IMR-90 (cell line): ENCODE measurements at regions not wholly inside any gene's neighbourhood (a gene's known extent, or its start where the extent isn't known, plus 50 kb on each side); places are given as distances from the start of the nearest gene placed in this dataset.

ENCODE experiments used
- ATAC-seq: fragments of 200-7000 bp; cut with Tn5 transposase; 2 replicates; pipeline ENCODE4 v1.9.1; 2020; ENCODE audit warnings: low read depth, mild to moderate bottlenecking, moderate library complexity
- BruUV-seq: library from RNA; stranded (reverse); fragments of 400-500 nt; replicated peaks from 2 replicates; lab custom pipeline; 2021; lab: Mats Ljungman, UMichigan
- CTCF ChIA-PET: fragments of 300-600 bp; formaldehyde crosslinking; extraction: SDS; loops from one replicate; lab custom pipeline; 2021; ENCODE audit warnings: antibody characterized with exemption; lab: Yijun Ruan, JAX
- POLR2A ChIA-PET: fragments of 300-600 bp; sonication (Branson Sonifier 250); formaldehyde crosslinking; loops from one replicate; lab custom pipeline; 2022; ENCODE audit warnings: antibody characterized with exemption; ENCODE audit not compliant: unreplicated experiment; lab: Charles Lee
- DNase-seq: peaks from one replicate; pipeline ENCODE4 v3.0.0; 2013
- H2AFZ ChIP-seq: replicated peaks from 2 replicates; pipeline ENCODE3; 2013; ENCODE audit warnings: low read length, mild to moderate bottlenecking; ENCODE audit not compliant: poor library complexity
- H2AK5ac ChIP-seq: 2 replicates; pipeline ENCODE4 v1.6.1; 2013; ENCODE audit warnings: low read depth, low read length, inconsistent platforms
- H2AK9ac ChIP-seq: replicated peaks from 2 replicates; pipeline ENCODE3; 2013; ENCODE audit warnings: mild to moderate bottlenecking, low read depth, low read length, moderate library complexity; ENCODE audit not compliant: poor library complexity
- H2BK120ac ChIP-seq: 2 replicates; pipeline ENCODE4 v1.6.1; 2013; ENCODE audit warnings: low read depth, low read length, inconsistent platforms
- H2BK15ac ChIP-seq: 3 replicates; pipeline ENCODE4 v1.6.1; 2013; ENCODE audit warnings: low read depth, low read length, inconsistent platforms
- H2BK20ac ChIP-seq: 2 replicates; pipeline ENCODE4 v1.6.1; 2013; ENCODE audit warnings: low read depth, mild to moderate bottlenecking, inconsistent platforms, low read length, moderate library complexity
- H2BK5ac ChIP-seq: 2 replicates; pipeline ENCODE4 v1.6.1; 2013; ENCODE audit warnings: mild to moderate bottlenecking, low read depth, low read length, inconsistent platforms; ENCODE audit not compliant: poor library complexity, severe bottlenecking
- H3K14ac ChIP-seq: replicated peaks from 2 replicates; pipeline ENCODE4 v1.6.1; 2013; ENCODE audit warnings: low read depth, low read length, inconsistent platforms
- H3K18ac ChIP-seq: 2 replicates; pipeline ENCODE4 v1.6.1; 2013; ENCODE audit warnings: low read depth, low read length, control low read depth
- H3K23ac ChIP-seq: 2 replicates; pipeline ENCODE4 v1.6.1; 2013; ENCODE audit warnings: low read depth, low read length, inconsistent platforms
- H3K27ac ChIP-seq: 2 replicates; pipeline ENCODE4 v1.5.1; 2013; ENCODE audit warnings: mild to moderate bottlenecking, control low read depth, low read length; ENCODE audit not compliant: insufficient read depth
- H3K27me3 ChIP-seq: 2 replicates; pipeline ENCODE4 v1.6.1; 2013; ENCODE audit warnings: low read length; ENCODE audit not compliant: control insufficient read depth, insufficient read depth
- H3K36me3 ChIP-seq: 2 replicates; pipeline ENCODE4 v1.6.1; 2013; ENCODE audit warnings: low read length, mixed read lengths; ENCODE audit not compliant: control insufficient read depth, insufficient read depth
- H3K4ac ChIP-seq: 2 replicates; pipeline ENCODE4 v1.6.1; 2013; ENCODE audit warnings: low read depth, low read length, inconsistent platforms
- H3K4me1 ChIP-seq: 2 replicates; pipeline ENCODE4 v1.6.1; 2013; ENCODE audit warnings: low read length, mixed read lengths; ENCODE audit not compliant: control insufficient read depth, insufficient read depth
- H3K4me2 ChIP-seq: 2 replicates; pipeline ENCODE4 v1.6.1; 2013; ENCODE audit warnings: low read depth, mild to moderate bottlenecking, control low read depth, low read length, moderate library complexity
- H3K4me3 ChIP-seq: 2 replicates; pipeline ENCODE4 v1.5.1; 2013; ENCODE audit warnings: low read depth, mild to moderate bottlenecking, control low read depth, low read length, moderate library complexity; ENCODE audit not compliant: insufficient read depth
- H3K56ac ChIP-seq: 2 replicates; pipeline ENCODE4 v1.6.1; 2013; ENCODE audit warnings: low read length, inconsistent platforms; ENCODE audit not compliant: insufficient read depth; ENCODE audit errors: extremely low read depth
- H3K79me1 ChIP-seq, 2 experiments: 2 replicates each; pipeline ENCODE4 v1.6.1; 2013; ENCODE audit warnings: low read length in 2 of 2, inconsistent platforms in 1 of 2, low read depth in 1 of 2
- H3K9ac ChIP-seq: 2 replicates; pipeline ENCODE4 v1.6.1; 2013; ENCODE audit warnings: low read depth, low read length, control low read depth
- H3K9me1 ChIP-seq: 2 replicates; pipeline ENCODE4 v1.6.1; 2013; ENCODE audit warnings: low read length, inconsistent platforms; ENCODE audit not compliant: insufficient read depth
- H3K9me3 ChIP-seq: 2 replicates; pipeline ENCODE4 v1.6.1; 2013; ENCODE audit warnings: low read length; ENCODE audit not compliant: control insufficient read depth, insufficient read depth
- H4K20me1 ChIP-seq: 2 replicates; pipeline ENCODE4 v1.6.1; 2013; ENCODE audit warnings: low read length, inconsistent platforms; ENCODE audit not compliant: insufficient read depth
- H4K5ac ChIP-seq: 2 replicates; pipeline ENCODE4 v1.6.1; 2013; ENCODE audit warnings: mild to moderate bottlenecking, low read depth, low read length, control low read depth
- H4K8ac ChIP-seq, 2 experiments: 2 replicates each; pipeline ENCODE4 v1.6.1; 2013; ENCODE audit warnings: low read depth in 2 of 2, low read length in 2 of 2, control low read depth in 1 of 2, inconsistent platforms in 1 of 2
- H4K91ac ChIP-seq: 2 replicates; pipeline ENCODE4 v1.6.1; 2013; ENCODE audit warnings: low read depth, low read length, inconsistent platforms; ENCODE audit not compliant: insufficient read depth
- CHD1 ChIP-seq: IDR thresholded peaks from 2 replicates; pipeline ENCODE4 v1.6.1; 2012; ENCODE audit warnings: low read depth, low read length, improper control_type of control experiment
- FOS ChIP-seq: fragments of 150-350 bp; IDR thresholded peaks from 2 replicates; pipeline ENCODE4 v1.6.1; 2016; ENCODE audit warnings: low read depth, low read length
- RFX5 ChIP-seq: IDR thresholded peaks from 2 replicates; pipeline ENCODE4 v1.8.0; 2012; ENCODE audit warnings: low read depth, mild to moderate bottlenecking, low read length, moderate library complexity
- SMC3 ChIP-seq: fragments of 150-350 bp; IDR thresholded peaks from 2 replicates; pipeline ENCODE4 v1.6.1; 2016; ENCODE audit warnings: low read depth, mild to moderate bottlenecking, antibody characterized with exemption, low read length, moderate library complexity
- WGBS, 2 experiments: methylation state at CpG; one replicate each; pipeline versions ENCODE4 v1.1.5 to v1.1.7; 2013; ENCODE audit warnings: missing lambda C conversion rate in 2 of 2; ENCODE audit not compliant: insufficient read length in 1 of 2; ENCODE audit errors: extremely low coverage in 2 of 2; 5-methylcytosine and 5-hydroxymethylcytosine counted together
- dilution Hi-C: fragments of 300-500 bp; cut with HindIII; formaldehyde crosslinking; loops from one replicate; pipeline ENCODE4 v1.14.3; 2018; ENCODE audit warnings: low sequenced_read_pairs; ENCODE audit not compliant: unreplicated experiment
- in situ Hi-C: fragments of 300-500 bp; cut with MboI; formaldehyde crosslinking; loops from 3 replicates; pipeline ENCODE4 v1.14.3; 2019; ENCODE audit warnings: low sequenced_read_pairs, inconsistent platforms, mixed read lengths
- intact Hi-C: fragments of 100-400 bp; cut with micrococcal nuclease; formaldehyde crosslinking; loops from 2 replicates; pipeline ENCODE4 v1.10.0; 2022

- peak; percentile 37 for DNase-seq
- Histone ChIP-seq H3K4me2 (no peak overlapping the region), H4K5ac (no peak overlapping the region), H3K9ac (no peak overlapping the region), H2BK5ac (no peak overlapping the region), H3K4ac (no peak overlapping the region), H4K8ac (no peak overlapping the region), H3K9me1 (peaks cover 7% of the 10 kb centered on the region), H2BK20ac (no peak overlapping the region), H3K4me1 (peaks cover 14% of the 10 kb centered on the region; the same call in 1 of the 2 replicates), H3K23ac (no peak overlapping the region), H2AK9ac (no peak overlapping the region), H2BK120ac (no peak overlapping the region), H2AK5ac (no peak overlapping the region), H2AFZ (peak overlapping the region; percentile 39), H3K18ac (no peak overlapping the region), H3K79me1 (no peaks in the 10 kb centered on the region), H3K27me3 (peaks cover 34% of the 10 kb centered on the region), H4K20me1 (no peaks in the 10 kb centered on the region), H3K27ac (no peak overlapping the region), H4K91ac (no peak overlapping the region), H3K9me3 (peaks cover 4% of the 10 kb centered on the region), H3K56ac (no peak overlapping the region), H3K4me3 (no peak overlapping the region), H3K14ac (no peak overlapping the region), H3K36me3 (no peaks in the 10 kb centered on the region), H2BK15ac (no peak overlapping the region)
- TF ChIP-seq FOS, result no peak
- no peak for TF ChIP-seq CHD1
- no peak for TF ChIP-seq RFX5
- TF ChIP-seq SMC3, result no peak
- no TSS peak for BruUV-seq
- intact Hi-C loops, result no loop called here
- CTCF ChIA-PET, result no interaction called here
- WGBS, 2 experiments, result no CpG with 5 or more reads among the region's 4 CpGs
- POLR2A ChIA-PET, result no interaction called here
- dilution Hi-C loops, result no loop called here
- in situ Hi-C loops, result no loop called here
- no peak for ATAC-seq
Measured at GRCh38 chr16:87129771-87130170, 187.4 kb downstream of the C16orf95 start.
